ENCODE measurements at regions not wholly inside any gene's neighbourhood (a gene's known extent, or its start where the extent isn't known, plus 50 kb on each side); places are given as distances from the start of the nearest gene placed in this dataset.

DNA sequence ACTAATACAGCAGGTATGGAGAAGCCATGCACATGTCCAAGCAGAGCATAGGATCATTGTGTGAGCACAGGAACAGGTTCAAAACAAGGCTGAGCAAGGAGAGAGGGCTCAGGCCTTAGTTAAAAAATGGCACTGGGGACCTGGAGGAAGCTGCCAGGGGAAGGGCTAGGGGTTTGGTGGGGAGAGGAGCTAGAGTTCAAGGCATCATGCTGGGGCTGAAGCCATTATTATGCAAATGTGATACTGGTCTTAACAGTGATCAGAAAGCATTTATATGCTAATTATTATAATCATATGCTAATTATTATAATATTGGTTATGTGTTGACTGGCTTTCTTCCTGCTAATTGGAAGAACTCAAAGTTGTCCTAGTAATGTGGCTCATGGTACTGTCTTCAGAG is 546.0 kb upstream of the CFAP20DC start:
- TF ChIP-seq, protein P1, sequence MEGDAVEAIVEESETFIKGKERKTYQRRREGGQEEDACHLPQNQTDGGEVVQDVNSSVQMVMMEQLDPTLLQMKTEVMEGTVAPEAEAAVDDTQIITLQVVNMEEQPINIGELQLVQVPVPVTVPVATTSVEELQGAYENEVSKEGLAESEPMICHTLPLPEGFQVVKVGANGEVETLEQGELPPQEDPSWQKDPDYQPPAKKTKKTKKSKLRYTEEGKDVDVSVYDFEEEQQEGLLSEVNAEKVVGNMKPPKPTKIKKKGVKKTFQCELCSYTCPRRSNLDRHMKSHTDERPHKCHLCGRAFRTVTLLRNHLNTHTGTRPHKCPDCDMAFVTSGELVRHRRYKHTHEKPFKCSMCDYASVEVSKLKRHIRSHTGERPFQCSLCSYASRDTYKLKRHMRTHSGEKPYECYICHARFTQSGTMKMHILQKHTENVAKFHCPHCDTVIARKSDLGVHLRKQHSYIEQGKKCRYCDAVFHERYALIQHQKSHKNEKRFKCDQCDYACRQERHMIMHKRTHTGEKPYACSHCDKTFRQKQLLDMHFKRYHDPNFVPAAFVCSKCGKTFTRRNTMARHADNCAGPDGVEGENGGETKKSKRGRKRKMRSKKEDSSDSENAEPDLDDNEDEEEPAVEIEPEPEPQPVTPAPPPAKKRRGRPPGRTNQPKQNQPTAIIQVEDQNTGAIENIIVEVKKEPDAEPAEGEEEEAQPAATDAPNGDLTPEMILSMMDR (IDR thresholded peaks at IDR 0.05): no peak
- TF ChIP-seq POLR2A (IDR thresholded peaks at IDR 0.05): no peak

All from lower leg skin (tissue), 3 donors.